Tibial nerve (tissue), 4 donors: ENCODE measurements at regions not wholly inside any gene's neighbourhood (a gene's known extent, or its start where the extent isn't known, plus 50 kb on each side); places are given as distances from the start of the nearest gene placed in this dataset.

Experiments
- CTCF ChIP-seq, 5 experiments: fragments of 200-600 bp in 3 of 5; fragments of 450-650 bp in 2 of 5; sonication (generic) in 3 of 5; IDR thresholded peaks; one replicate each; pipeline ENCODE4 v1.5.1; 2016 to 2019; ENCODE audit warnings: antibody characterized with exemption in 5 of 5, mild to moderate bottlenecking in 3 of 5, moderate library complexity in 2 of 5
- EP300 ChIP-seq, 2 donors: sonication (generic); formaldehyde crosslinking; IDR thresholded peaks; one replicate each; pipeline ENCODE4 v1.6.1; 2017; ENCODE audit warnings: antibody characterized with exemption in 2 of 2, mild to moderate bottlenecking in 1 of 2
- POLR2A ChIP-seq, 2 donors: fragments of 450-650 bp; IDR thresholded peaks; one replicate each; pipeline ENCODE4 v1.6.1; 2017; ENCODE audit warnings: antibody characterized with exemption in 2 of 2, mild to moderate bottlenecking in 2 of 2, moderate library complexity in 2 of 2

GRCh38 chr5:166377756-166378155 lies 1913.7 kb upstream of the WWC1 start:
- no peak for TF ChIP-seq CTCF (IDR thresholded peaks at IDR 0.05)
- no peak for TF ChIP-seq POLR2A (IDR thresholded peaks at IDR 0.05)
- no peak for TF ChIP-seq EP300 (IDR thresholded peaks at IDR 0.05)
